GM19452 (cell line): ENCODE measurements at regions not wholly inside any gene's neighbourhood (a gene's known extent, or its start where the extent isn't known, plus 50 kb on each side); places are given as distances from the start of the nearest gene placed in this dataset.
"Not testable (repeated sequence)": the region's sequence is repeated elsewhere in the genome, so short reads cannot be mapped to it uniquely, and the experiment has no call there.

Experiments
- ATAC-seq: cut with Tn5 transposase; IDR thresholded peaks from one replicate; pipeline ENCODE4 v1.9.1; 2021; ENCODE audit not compliant: unreplicated experiment

- ATAC-seq: no peak
These were observed 354.4 kb upstream of the FLRT2 start for GRCh38 chr14:85175556-85175955.

- no peak for ATAC-seq
These were observed 351.1 kb upstream of the FLRT2 start for GRCh38 chr14:85178864-85179263.

- no peak for ATAC-seq
These were observed 349.1 kb upstream of the FLRT2 start for GRCh38 chr14:85180876-85181275.

GRCh38 chr14:85182282-85182681 is 347.7 kb upstream of the FLRT2 start:
- no peak for ATAC-seq

- ATAC-seq: no peak
These were observed 343.9 kb upstream of the FLRT2 start for GRCh38 chr14:85186082-85186481.

GRCh38 chr14:85187521-85187920 is 342.4 kb upstream of the FLRT2 start:
- no peak for ATAC-seq

GRCh38 chr14:85188836-85189235 is 341.1 kb upstream of the FLRT2 start:
- no peak for ATAC-seq

GRCh38 chr14:85189253-85189652 is 340.7 kb upstream of the FLRT2 start:
- not testable (repeated sequence) for ATAC-seq

GRCh38 chr14:85190251-85190650 is 339.7 kb upstream of the FLRT2 start:
- ATAC-seq: no peak

- ATAC-seq: no peak
These were observed 338.0 kb upstream of the FLRT2 start for GRCh38 chr14:85191986-85192385.

GRCh38 chr14:85195872-85196477 is 334.0 kb upstream of the FLRT2 start:
- no peak for ATAC-seq

- ATAC-seq: no peak
These were observed 331.9 kb upstream of the FLRT2 start for GRCh38 chr14:85198001-85198400.

GRCh38 chr14:85205875-85206274 is 324.1 kb upstream of the FLRT2 start:
- no peak for ATAC-seq

GRCh38 chr14:85214471-85214870 is 315.5 kb upstream of the FLRT2 start:
- ATAC-seq: no peak

- ATAC-seq: no peak
These were observed 312.5 kb upstream of the FLRT2 start for GRCh38 chr14:85217412-85217811.

- ATAC-seq: no peak
These were observed 311.0 kb upstream of the FLRT2 start for GRCh38 chr14:85218982-85219381.

- ATAC-seq: no peak
These were observed 308.1 kb upstream of the FLRT2 start for GRCh38 chr14:85221832-85222231.

- ATAC-seq: no peak
These were observed 307.6 kb upstream of the FLRT2 start for GRCh38 chr14:85222341-85222740.

- no peak for ATAC-seq
These were observed 306.3 kb upstream of the FLRT2 start for GRCh38 chr14:85223667-85224066.

- no peak for ATAC-seq
These were observed 305.7 kb upstream of the FLRT2 start for GRCh38 chr14:85224241-85224640.

- ATAC-seq: no peak
These were observed 296.2 kb upstream of the FLRT2 start for GRCh38 chr14:85233756-85234155.

GRCh38 chr14:85234156-85235025 is 295.6 kb upstream of the FLRT2 start:
- ATAC-seq: no peak

- no peak for ATAC-seq
These were observed 294.1 kb upstream of the FLRT2 start for GRCh38 chr14:85235868-85236267.
